Astrocyte (in vitro differentiated cells and primary cell): ENCODE measurements at regions not wholly inside any gene's neighbourhood (a gene's known extent, or its start where the extent isn't known, plus 50 kb on each side); places are given as distances from the start of the nearest gene placed in this dataset.

Experiments used
- EZH2 ChIP-seq: IDR thresholded peaks from 2 replicates; pipeline ENCODE4 v1.6.1; 2012; ENCODE audit warnings: mild to moderate bottlenecking, low read length, inconsistent platforms; ENCODE audit not compliant: insufficient read depth
- TF ChIP-seq, protein P1 (sequence below): IDR thresholded peaks from 2 replicates; pipeline ENCODE4 v1.5.1; 2011; ENCODE audit warnings: low read depth, mild to moderate bottlenecking, inconsistent platforms, low read length, moderate library complexity; ENCODE audit not compliant: insufficient read depth

DNA sequence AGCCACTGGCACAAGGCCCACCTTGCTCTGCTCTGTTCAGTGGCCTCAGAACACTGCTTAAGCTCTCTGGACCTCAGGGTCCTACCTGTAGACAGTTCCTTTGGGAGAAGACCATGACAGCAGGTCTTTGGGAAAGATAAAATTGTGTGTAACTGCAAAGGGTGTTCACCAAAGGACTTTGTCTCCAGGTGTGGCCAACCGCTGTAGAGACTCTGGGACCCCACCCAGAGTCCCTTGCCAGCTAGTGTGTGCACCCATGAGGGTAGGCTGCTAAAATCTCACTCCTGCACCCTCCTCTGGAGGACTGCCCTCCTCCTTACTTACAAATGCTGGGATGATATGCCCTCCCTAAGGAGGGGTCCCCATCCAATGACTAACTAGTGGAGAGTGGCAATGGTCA lies 211.2 kb downstream of the TSHZ3 start:
- TF ChIP-seq, protein P1, sequence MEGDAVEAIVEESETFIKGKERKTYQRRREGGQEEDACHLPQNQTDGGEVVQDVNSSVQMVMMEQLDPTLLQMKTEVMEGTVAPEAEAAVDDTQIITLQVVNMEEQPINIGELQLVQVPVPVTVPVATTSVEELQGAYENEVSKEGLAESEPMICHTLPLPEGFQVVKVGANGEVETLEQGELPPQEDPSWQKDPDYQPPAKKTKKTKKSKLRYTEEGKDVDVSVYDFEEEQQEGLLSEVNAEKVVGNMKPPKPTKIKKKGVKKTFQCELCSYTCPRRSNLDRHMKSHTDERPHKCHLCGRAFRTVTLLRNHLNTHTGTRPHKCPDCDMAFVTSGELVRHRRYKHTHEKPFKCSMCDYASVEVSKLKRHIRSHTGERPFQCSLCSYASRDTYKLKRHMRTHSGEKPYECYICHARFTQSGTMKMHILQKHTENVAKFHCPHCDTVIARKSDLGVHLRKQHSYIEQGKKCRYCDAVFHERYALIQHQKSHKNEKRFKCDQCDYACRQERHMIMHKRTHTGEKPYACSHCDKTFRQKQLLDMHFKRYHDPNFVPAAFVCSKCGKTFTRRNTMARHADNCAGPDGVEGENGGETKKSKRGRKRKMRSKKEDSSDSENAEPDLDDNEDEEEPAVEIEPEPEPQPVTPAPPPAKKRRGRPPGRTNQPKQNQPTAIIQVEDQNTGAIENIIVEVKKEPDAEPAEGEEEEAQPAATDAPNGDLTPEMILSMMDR, result no peak
- no peak for TF ChIP-seq EZH2
